ENCODE measurements at regions not wholly inside any gene's neighbourhood (a gene's known extent, or its start where the extent isn't known, plus 50 kb on each side); places are given as distances from the start of the nearest gene placed in this dataset.

DNA sequence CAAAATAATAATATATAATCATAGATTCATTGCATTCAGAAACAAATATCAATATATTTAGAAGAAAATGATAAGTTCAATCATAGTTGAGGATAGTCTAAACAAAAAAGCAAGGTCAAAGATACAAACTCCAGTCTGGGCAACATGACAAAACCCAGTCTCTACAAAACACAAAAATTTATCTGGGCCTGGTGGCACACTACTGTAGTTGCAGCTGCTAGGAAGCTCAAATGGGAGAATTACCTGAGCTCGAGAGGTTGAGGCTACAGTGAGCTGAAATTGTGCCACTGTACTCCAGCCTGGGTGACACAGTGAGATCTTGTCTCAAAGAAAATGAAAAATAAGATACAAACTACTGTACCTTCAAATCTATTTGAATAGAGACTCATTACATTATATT is 52.7 kb upstream of the ANXA10 start:
- no peak for TF ChIP-seq CTCF (IDR thresholded peaks at IDR 0.05)
- no peak for TF ChIP-seq POLR2A (IDR thresholded peaks at IDR 0.05)
- TF ChIP-seq POLR2AphosphoS5 (IDR thresholded peaks at IDR 0.05) = no peak

All from transverse colon (tissue), 4 donors.